Right renal pelvis (tissue), 4 donors: ENCODE measurements at regions not wholly inside any gene's neighbourhood (a gene's known extent, or its start where the extent isn't known, plus 50 kb on each side); places are given as distances from the start of the nearest gene placed in this dataset.

ENCODE experiments used
- DNase-seq, 4 donors: peaks; one replicate each; pipeline ENCODE4 v3.0.0-alpha.2; 2013; ENCODE audit warnings: low read depth in 4 of 4, low spot score in 3 of 4, missing footprints in 1 of 4

DNA sequence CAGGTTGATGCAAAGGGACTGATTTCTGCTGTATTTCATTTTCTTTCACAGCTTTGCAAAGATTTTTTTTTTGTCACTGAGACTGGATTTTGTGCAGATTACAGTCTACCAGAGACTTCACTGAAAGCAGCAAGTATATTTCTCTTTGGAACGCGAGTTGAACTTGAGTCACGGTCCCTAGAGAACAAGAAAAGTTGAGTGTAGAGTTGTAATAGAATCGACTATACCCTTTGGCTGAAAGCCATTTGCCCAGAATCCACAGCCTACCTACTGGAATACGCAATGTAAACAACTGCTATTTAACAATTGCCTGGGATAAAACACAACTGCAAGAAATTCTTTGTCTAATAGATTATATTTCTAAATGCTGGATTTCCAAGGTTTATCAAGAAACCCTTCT is 520.6 kb downstream of the HDGFL1 start:
- no peak for DNase-seq

DNA sequence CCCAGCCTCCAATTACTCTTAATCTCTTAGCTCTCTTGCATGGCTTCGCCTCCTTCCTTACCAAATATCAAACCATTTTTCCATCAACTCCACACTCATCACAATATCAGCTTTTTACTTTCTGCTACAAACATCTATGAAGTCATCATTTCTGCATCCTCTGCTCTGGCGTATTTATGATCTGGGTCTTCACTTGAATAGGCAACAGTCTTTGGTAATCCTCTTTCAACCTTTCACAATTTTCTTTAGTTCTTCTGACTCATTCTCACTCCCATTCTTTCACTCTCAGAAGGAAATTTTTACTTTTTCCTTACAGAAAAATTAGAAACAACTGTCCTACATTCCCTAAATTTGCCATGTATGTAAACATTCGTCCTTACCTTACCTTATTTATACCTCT is 522.4 kb downstream of the HDGFL1 start:
- no peak for DNase-seq

DNA sequence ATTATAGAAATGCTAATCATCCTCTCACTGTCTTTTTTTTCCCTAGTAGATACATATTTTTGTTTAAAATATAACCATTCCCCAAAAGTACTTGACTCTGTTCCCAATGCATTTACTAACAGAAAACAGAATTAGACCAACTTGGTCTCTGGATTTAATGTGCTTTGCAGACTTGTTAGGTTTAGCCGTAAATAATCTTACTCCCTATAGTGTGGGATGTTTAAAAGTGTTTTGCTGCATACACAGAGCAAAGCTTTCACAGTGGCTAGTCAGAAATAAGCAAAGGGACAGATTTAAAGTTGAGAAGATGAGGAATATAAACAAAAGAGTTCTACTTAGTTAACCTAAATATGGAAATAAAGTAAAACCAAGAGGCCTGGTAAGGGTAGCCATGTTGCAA is 527.5 kb downstream of the HDGFL1 start:
- no peak for DNase-seq

DNA sequence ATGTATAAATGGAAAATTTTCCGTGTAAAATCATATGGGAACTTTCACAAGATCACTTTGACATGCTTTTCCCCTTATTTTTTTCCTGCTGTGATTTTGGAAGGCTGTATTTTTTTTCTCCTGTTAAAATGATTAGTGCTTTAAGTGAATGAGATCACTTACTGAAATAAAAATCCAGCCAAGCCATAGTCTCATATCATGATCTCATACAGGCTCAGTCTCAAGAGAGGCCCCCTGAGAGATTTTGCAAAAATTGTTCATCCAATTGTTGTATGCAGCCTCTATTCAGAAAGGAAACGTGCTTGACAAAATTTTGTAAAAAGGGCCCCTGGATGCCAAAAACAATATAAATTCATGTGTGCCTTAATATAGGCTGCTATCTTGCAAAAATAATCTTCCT is 528.2 kb downstream of the HDGFL1 start:
- DNase-seq: no peak

DNA sequence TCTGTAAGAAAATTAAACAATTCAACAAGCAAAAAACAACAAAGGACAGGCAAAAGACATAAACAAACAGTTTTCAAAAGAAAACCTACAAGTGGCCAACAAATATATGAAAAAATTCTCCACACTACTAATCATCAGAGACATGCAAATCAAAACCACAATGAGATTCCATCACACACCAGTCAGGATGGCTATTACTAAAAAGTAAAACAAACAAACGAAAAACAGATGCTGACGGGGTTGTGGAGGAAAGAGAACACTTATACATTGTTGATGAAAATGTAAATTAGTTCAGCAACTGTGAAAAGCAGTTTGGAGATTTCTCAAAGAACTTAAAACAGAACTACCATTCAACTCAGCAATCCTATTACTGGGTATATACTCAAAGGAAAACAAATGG is 537.6 kb downstream of the HDGFL1 start:
- no peak for DNase-seq

DNA sequence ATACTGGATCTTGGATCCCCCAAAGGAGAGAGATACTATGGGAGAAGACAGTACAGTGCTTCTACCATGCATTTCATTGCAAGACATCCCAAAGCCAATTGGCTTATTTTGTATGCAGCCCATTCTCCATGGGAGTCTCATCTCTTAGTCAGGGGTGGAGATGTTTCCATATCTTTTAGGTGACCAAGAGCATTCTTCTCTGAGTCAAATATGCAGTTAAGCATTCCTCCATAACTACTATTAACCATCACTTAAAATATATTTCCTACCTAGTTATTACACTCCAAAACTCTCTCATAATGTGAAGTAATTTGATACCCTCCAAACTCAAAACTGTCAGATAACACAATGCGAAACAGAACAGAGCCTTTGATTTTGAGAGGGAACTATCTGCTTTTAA is 542.6 kb downstream of the HDGFL1 start:
- DNase-seq: no peak

DNA sequence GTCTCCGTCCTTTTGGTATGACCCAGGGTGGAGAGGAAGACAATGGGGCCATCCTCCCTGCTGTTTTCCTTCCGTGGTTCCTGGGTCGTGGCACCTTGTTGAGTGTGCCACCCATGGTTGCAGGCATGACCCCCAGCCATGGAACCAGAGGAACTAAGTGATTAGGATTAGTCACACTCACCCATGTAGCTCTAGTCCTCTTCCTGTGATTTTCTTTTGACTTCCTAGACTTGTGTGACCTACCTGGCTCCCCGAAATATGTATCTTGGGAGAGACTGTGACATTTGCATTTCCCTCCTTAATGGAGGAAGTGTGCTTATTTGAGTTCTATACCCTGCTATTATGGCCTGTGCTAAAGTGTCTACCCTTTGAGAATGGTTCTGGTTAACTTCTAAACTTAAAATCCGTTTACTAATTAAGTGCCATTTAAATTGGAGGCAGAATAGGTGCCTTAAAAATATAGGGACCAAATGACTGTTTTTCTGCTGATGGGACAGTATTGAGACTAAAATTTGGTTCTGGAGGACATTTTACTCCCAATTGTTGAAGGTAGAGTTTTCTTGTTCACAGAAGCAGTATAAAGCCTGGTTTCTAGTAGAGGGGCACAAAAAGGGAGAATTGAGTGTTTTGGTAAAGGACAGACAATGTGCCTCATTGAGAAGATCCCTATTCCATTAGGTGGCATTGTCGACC is 545.6 kb downstream of the HDGFL1 start:
- DNase-seq: no peak

DNA sequence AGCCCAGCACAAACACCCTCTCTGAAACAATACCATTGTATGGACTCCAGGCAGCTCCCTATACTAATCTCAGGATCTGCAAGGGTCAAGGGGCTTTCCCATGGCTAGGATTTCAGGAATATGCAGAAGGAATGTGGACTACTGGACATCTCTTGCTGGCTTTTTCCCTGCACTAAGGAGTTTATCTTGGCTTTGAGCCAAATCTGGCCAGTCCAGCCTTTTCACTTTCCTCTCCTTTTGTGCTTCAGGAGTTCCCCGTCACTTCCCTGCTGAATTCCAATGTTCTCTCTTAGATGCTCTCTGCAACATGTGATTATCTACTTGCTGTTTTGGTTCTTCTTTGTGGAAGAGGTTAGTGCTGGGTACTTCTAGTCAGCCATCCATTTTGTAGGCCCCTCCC is 568.2 kb downstream of the HDGFL1 start:
- peak in 1 of 4 donors; percentile 16 for DNase-seq

DNA sequence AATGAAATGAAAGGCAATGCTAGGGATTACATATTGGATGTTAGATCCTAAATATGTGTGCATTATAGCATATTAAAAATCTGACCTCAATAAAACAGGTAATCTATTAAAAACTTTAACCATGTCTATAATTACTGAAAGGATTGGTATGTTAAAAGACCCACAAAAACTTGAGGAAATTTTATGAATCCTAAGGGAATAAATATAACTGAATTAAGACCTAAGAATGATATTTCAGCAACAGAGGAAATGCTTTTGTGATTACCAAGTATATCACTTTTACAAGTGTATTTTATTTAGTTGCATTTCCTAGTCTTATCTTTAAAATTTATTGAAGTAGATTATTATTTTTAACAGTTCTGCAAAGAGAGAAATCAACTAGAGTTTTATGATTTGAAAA is 571.5 kb downstream of the HDGFL1 start:
- peak in 1 of 4 donors; percentile 22 for DNase-seq

DNA sequence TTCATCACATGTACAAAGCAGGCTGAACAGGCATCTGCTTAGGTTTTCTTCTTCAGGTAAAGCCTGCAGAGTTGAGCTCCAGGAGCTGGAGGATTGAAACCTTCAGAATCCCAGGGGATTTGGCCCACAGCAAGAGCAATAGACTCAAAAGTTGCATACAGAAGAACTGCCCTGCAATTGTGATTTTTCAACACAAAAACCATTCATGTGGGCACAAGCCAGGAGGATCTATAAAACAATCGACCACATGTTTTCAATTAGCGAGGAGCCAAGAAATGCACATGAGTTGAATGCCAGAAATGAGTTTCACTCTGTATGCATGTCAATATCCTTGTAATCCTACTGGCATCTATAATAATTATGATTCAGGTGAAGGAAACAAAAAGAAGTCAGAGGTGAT is 576.4 kb downstream of the HDGFL1 start:
- DNase-seq: no peak

DNA sequence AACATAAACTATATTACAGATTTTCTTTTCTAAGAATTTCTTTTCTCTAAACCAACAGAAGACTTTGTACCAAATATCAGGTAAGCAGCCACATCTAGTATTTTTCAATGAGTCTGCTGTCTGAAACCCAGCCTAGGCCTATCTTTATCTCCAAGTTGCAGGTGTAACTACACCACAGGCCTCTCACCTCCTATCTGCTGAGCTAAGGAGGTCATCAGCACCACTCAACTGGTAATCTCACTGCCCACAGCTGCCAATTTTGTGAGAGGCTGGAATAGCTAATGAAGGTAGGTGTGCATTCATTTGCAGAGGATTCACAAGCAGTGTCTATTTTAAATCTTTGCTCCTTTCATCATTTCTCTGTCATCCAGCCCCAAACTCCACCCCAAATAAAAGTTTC is 584.8 kb downstream of the HDGFL1 start:
- DNase-seq: no peak

DNA sequence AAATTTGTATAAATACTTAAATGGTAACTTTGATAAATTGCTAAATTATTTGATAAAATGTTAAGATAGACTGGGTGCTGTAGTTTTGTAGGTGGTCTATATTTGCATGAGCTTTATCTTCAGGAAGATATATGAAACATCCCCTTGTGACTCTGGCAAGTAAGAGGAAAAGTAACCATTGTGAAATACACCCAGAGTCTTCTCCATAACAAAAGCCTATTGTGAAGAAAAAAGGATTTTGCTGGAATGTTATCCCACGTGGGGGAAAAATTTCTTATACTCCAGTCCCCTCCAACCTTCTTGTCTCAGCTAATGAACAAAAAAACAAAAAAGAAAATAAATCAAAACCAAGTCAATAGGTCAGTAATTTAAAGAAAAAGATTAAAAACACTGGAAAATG is 600.7 kb downstream of the HDGFL1 start:
- no peak for DNase-seq

DNA sequence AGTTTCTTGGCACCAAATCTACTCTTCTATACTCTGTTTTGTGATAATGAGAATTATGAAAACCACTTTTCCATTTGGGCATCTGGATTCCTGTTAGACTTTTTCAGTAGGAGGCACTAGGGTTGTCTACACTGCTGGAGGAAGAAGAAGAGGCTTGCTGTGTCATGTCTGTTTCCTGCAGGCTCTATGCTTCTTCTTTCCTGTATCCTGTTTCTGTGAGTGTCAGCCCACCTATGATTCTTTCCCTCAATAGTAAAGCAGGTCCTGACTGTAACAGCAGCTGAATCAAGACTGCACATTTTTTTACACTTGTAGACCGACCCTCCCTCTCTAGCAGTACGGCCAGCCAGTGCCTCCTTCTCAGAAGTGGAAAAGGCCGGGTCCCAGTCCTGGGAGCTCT is 603.9 kb downstream of the HDGFL1 start:
- DNase-seq: no peak

DNA sequence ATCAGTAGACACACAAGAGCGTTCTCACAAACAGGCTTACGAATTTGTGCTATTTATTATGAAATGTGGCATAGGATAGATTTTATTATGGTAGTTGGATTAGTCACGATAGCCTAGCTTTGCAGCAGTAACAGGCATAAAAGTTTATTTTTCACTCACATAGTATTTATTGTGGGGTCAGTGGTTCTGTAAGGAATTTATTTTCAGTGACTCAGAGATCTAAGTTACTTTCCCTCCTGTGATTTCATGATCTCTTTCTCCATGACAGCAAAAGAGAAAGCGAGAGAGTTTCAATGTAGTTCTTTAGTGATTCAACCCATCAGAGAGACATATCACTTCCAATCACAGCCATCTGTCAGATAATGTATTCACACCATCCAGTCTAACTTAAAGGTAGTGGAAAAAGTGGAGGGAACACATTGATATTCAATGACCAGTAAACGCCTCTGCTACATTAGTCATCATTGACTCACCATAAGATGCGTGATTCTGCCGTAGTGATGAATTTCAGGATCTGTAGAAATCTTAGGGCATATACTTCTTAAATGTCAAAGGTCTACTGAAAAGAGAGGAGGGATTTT is 605.5 kb downstream of the HDGFL1 start:
- DNase-seq: no peak

DNA sequence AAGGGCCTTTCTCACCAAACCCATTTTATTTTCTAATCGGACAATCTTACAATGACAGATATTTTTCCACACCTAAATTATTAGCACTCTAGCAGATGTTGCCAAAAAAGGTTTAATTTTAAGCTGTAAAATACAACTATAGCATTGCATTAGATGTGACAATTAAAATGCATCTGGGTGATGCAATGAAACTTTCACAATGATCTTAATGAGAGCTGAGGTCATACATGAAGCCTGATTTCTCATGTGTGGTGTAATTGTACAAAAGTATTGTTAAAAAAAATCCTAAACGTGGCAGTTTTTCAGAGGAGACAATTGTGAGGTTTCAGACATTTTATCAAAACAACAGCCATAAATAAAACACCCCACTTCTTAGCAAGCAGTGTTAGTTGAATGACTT is 606.0 kb downstream of the HDGFL1 start:
- no peak for DNase-seq

DNA sequence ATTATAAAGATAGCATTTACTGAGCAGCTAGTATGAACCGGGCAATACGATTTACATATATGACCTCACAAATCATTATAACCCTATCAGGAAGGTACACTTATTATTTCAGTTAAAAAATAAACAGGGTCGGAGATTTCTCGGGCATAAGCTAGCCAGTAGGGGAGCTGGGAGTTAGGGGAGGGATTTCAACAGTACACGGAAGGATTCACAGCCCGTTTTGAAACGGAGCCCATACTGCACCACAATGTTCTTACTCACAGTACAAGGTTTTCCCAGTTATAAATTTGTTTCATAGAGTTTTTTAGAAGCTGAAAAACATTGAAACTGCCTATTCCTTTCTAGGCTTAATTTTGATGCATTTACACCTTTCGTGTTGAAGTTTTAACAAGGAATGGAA is 607.1 kb downstream of the HDGFL1 start:
- DNase-seq: no peak

DNA sequence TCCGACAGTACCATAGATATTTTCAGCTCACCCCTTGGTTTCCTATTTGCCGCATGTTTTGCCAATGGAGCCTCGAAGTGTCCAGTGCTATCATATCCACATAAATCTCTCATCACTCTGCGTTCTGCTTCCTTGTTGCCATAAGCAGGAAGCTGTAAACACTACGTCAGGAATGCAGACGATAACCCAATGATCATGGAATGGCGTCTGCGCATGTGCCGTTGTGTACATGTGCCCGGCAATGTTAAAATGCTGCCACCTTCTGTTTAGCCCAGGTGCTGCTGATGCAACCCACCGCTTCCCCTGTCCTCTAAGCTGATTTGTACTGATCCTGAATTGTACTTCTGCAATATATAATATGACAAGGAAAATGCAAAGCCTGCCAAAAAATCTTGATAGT is 607.5 kb downstream of the HDGFL1 start:
- no peak for DNase-seq

DNA sequence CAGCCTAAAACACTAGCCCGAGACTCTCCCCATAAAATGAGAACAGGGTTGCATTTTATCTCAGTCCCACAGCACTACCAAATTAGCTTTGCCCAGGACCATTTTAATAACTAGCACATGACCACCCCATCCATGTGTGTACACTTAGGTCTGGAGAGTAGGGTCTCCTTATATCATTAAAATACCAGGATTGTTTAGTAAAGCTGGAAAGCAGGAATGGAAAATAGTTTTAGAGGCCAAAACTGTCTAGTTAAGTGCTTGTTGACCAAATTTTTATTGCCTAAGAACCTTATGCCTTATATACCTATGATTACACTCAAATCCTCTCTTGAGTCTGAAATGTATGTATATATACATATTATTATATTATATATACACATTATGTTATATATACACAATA is 608.4 kb downstream of the HDGFL1 start:
- DNase-seq: no peak

DNA sequence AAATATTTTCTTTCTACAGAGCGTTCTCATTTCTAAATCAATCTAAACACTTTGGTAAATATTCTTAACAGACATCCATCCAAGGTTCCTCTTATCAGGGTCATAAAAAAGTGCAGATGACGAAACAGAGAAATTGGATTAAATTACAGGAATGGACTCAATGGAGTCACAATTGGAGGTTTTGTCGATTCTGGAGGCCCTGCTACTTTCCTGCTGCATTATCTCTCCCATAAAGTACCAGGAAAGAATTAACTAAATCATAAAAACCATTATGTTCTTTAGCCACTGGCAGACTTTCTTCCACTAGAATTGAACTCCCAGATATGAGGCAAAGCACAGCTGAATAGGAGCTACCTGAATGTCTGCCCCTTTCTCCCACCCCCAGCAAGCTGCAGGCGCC is 610.6 kb downstream of the HDGFL1 start:
- no peak for DNase-seq

DNA sequence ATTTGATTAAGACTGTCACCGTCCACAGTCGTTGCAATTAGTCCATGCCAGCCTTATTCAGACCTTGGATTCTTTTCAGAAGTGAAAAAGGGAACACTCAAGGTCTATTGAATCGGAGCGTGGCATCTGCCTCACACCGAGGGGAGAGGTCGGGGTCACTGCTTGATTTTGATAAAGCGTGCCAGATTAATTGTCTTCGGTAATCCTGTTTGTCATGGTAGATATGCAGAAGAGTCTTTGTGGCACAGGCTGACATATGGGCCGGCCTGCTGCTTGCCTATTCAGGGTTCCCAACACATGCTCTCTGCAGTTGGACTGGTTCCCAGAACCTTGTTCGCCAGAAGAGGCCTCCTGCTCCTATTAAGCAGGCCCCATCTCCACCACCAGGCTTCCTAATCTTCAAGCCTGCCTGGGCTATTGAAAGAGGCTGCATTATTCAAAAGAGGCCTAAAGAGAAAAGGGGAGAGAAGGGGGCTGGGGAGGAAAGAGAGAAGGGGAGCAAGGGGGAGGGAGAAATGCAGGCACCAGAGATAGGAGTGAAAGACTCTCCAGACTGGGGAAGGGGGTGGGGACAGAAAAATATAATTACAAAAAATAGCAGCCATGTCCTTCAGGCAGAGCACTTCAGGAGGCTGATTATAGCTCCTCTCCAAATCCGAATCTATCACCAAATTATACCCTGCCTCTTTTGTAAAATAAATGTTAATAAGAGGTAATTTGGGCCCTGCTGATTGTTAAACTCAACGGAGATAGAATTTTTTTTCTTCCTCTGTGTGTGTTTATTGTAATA is 611.3 kb downstream of the HDGFL1 start:
- no peak for DNase-seq

DNA sequence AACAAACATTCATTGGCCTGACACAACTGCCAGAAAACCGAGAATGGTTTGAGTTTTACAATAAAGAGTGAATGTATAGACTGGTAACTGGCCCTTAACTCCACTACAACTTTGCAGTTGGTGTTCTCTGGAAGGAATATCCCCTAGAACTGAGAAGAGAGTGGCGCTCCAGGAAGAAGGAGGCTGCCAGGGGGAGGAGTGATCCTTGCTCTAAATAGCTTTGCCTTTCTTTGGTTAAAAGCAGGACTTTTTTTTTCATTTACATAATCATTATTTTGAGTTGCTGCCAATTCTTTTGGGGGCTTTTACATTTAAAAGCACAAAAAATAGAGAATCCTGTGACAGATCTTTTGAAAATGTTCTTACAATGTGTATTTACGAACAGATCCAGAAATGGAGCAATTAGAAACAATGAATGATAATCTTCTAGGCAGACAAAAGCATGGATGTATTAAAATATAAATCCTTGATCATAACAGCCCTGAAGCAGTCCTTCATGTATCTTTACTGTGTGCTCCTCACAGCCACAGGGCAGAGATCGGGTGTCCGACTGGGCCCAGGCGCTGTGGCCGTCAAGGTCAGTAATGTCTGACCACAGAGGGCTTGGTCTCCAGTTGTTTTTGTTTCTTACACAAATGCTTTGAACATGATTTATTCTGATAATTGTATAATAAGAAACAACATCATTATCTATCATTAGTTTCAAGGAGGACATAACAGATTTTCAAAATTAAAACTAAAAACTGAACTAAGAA is 612.2 kb downstream of the HDGFL1 start:
- DNase-seq: no peak
